K562 (cell line): ENCODE measurements at regions not wholly inside any gene's neighbourhood (a gene's known extent, or its start where the extent isn't known, plus 50 kb on each side); places are given as distances from the start of the nearest gene placed in this dataset.

Source experiments
- ATAC-seq: fragments of 200-7000 bp; cut with Tn5 transposase; 3 replicates; pipeline ENCODE4 v1.9.1; 2020; ENCODE audit warnings: moderate library complexity
- BruUV-seq: library from RNA; stranded (reverse); fragments of 400-500 nt; replicated peaks from 2 replicates; lab custom pipeline; 2021; lab: Mats Ljungman, UMichigan
- CTCF ChIA-PET: fragments of 300-600 bp; formaldehyde crosslinking; extraction: SDS; loops from one replicate; lab custom pipeline; 2021; ENCODE audit warnings: low intra/inter-chr PET ratio; lab: Yijun Ruan, JAX
- POLR2A ChIA-PET: fragments of 300-600, 350-650 bp; sonication (Branson Sonifier 250); formaldehyde crosslinking; extraction: SDS; loops from one replicate; lab custom pipeline; 2021; ENCODE audit warnings: antibody characterized with exemption, inconsistent platforms; lab: Yijun Ruan, JAX
- DNase-seq, 4 experiments: peaks; one replicate each; pipeline versions ENCODE4 v3.0.0 to v3.0.0-alpha.2; 2011 to 2018; ENCODE audit warnings: low spot score in 3 of 4, mixed read lengths in 3 of 4; ENCODE audit errors: extremely low read depth in 1 of 4
- FAIRE-seq: peaks from 2 replicates; lab custom pipeline; 2011; peaks lifted over from hg19 to GRCh38; lab: Jason Lieb, UNC
- H2AFZ ChIP-seq: 2 replicates; pipeline ENCODE4 v1.6.0; 2011; ENCODE audit warnings: low read depth, low read length, control low read depth, inconsistent platforms
- H3K27ac ChIP-seq: fragments of 200-600 bp; 3 replicates; pipeline ENCODE4 v1.8.0; 2011; ENCODE audit warnings: low read depth, mild to moderate bottlenecking, control low read depth, inconsistent platforms, low read length, moderate library complexity, mixed read lengths; ENCODE audit errors: extremely low read depth
- H3K27me3 ChIP-seq, 2 experiments: fragments of 300-600 bp in 1 of 2; 2 replicates in 1 of 2; 3 replicates in 1 of 2; pipeline versions ENCODE4 v1.6.0 to v1.8.0; 2011; ENCODE audit warnings: inconsistent platforms in 2 of 2, low read length in 2 of 2, mild to moderate bottlenecking in 1 of 2, mixed read lengths in 1 of 2, moderate library complexity in 1 of 2; ENCODE audit not compliant: control insufficient read depth in 2 of 2, insufficient read depth in 2 of 2
- H3K36me3 ChIP-seq: fragments of 300-600 bp; 3 replicates; pipeline ENCODE4 v1.8.0; 2011; ENCODE audit warnings: mild to moderate bottlenecking, low read length, inconsistent platforms; ENCODE audit not compliant: control insufficient read depth, insufficient read depth
- H3K4me1 ChIP-seq, 2 experiments: fragments of 200-600 bp in 1 of 2; replicated peaks in 1 of 2; 2 replicates in 1 of 2; 3 replicates in 1 of 2; pipeline versions ENCODE4 v1.5.1 to v1.8.0; 2011; ENCODE audit warnings: inconsistent platforms in 2 of 2, low read length in 2 of 2, mild to moderate bottlenecking in 1 of 2, mixed read lengths in 1 of 2, moderate library complexity in 1 of 2; ENCODE audit not compliant: control insufficient read depth in 2 of 2, insufficient read depth in 2 of 2
- H3K4me2 ChIP-seq: 2 replicates; pipeline ENCODE4 v1.6.1; 2011; ENCODE audit warnings: low read length, control low read depth, inconsistent platforms, mixed read lengths; ENCODE audit not compliant: insufficient read depth
- H3K4me3 ChIP-seq: fragments of 200-600 bp; sonication (generic), shearing (Covaris generic); 2 replicates; pipeline ENCODE4 v1.5.1; 2016; ENCODE audit warnings: control low read depth, inconsistent platforms
- H3K79me2 ChIP-seq: fragments of 200-600 bp; 3 replicates; pipeline ENCODE4 v1.8.0; 2011; ENCODE audit warnings: low read length, inconsistent platforms; ENCODE audit not compliant: control insufficient read depth, insufficient read depth
- H3K9ac ChIP-seq, 2 experiments: 2 replicates each; pipeline versions ENCODE4 v1.6.0 to v1.6.1; 2011; ENCODE audit warnings: low read depth in 2 of 2, low read length in 2 of 2, control low read depth in 1 of 2, inconsistent platforms in 1 of 2, mild to moderate bottlenecking in 1 of 2, mixed read lengths in 1 of 2; ENCODE audit not compliant: insufficient read depth in 1 of 2
- H3K9me1 ChIP-seq: one replicate; pipeline ENCODE4 v1.6.0; 2011; ENCODE audit warnings: inconsistent platforms, mild to moderate bottlenecking, low read length, moderate library complexity; ENCODE audit not compliant: control insufficient read depth, insufficient read depth
- H3K9me3 ChIP-seq: replicated peaks from 2 replicates; pipeline ENCODE4 v1.5.1; 2011; ENCODE audit warnings: low read depth, low read length, inconsistent platforms; ENCODE audit not compliant: control insufficient read depth, insufficient read depth
- H4K20me1 ChIP-seq: replicated peaks from 2 replicates; pipeline ENCODE4 v1.6.1; 2011; ENCODE audit warnings: low read length, inconsistent platforms, mixed read lengths; ENCODE audit not compliant: control insufficient read depth, insufficient read depth
- CCAR2 ChIP-seq: fragments of 200-400 bp; formaldehyde crosslinking; IDR thresholded peaks from 2 replicates; pipeline ENCODE4 v1.6.1; 2017; ENCODE audit warnings: mild to moderate bottlenecking, low read depth, low read length
- CREB1 ChIP-seq, 2 experiments: sonication (generic) in 1 of 2; formaldehyde crosslinking in 1 of 2; IDR thresholded peaks; 2 replicates each; pipeline versions ENCODE4 v1.6.1 to v1.8.0; 2012 to 2022; ENCODE audit warnings: inconsistent platforms in 1 of 2, mild to moderate bottlenecking in 1 of 2, missing genetic modification reagents in 1 of 2, moderate library complexity in 1 of 2
- POLR2AphosphoS5 ChIP-seq: IDR thresholded peaks from 2 replicates; pipeline ENCODE4 v1.6.1; 2011; ENCODE audit warnings: mild to moderate bottlenecking, low read depth, low read length, moderate library complexity; ENCODE audit not compliant: control insufficient read depth, insufficient read depth
- TCF7 ChIP-seq: sonication (generic); IDR thresholded peaks from 2 replicates; pipeline ENCODE4 v1.6.1; 2016; ENCODE audit warnings: antibody characterized with exemption, borderline replicate concordance
- ZNF274 ChIP-seq: IDR thresholded peaks from 2 replicates; pipeline ENCODE4 v1.6.1; 2011; ENCODE audit warnings: low read depth, mild to moderate bottlenecking, low read length, moderate library complexity, borderline replicate concordance
- ZNF518B ChIP-seq: fragments of 250-450 bp; sonication (Bioruptor Pico); IDR thresholded peaks from 2 replicates; pipeline ENCODE4 v1.5.0; 2021; ENCODE audit warnings: mild to moderate bottlenecking, moderate library complexity
- WGBS: fragments of 100-300 bp; shearing (Covaris generic); methylation state at CpG from one replicate; pipeline ENCODE4 v1.1.6; 2016; ENCODE audit warnings: low coverage, mixed read lengths; ENCODE audit not compliant: insufficient coverage; ENCODE audit errors: missing lambda C conversion rate; 5-methylcytosine and 5-hydroxymethylcytosine counted together
- in situ Hi-C: fragments of 300-500 bp; cut with MboI; formaldehyde crosslinking; loops from 4 replicates; pipeline ENCODE4 v1.15.0; 2018; ENCODE audit warnings: inconsistent platforms, mixed read lengths
- intact Hi-C: fragments of 100-400 bp; cut with micrococcal nuclease; formaldehyde crosslinking; loops from 2 replicates; pipeline ENCODE4 v1.14.2; 2022

- no peak for TF ChIP-seq ZNF518B (CRISPR knock-in tag)
- no peak for TF ChIP-seq ZNF274
- no peak for TF ChIP-seq TCF7
- TF ChIP-seq CREB1 (IDR thresholded peaks at IDR 0.05) = no peak
- TF ChIP-seq CREB1 (CRISPR knock-in tag; IDR thresholded peaks at IDR 0.05) = no peak
- TF ChIP-seq CCAR2 = no peak
Measured at GRCh38 chr4:15139599-15139998, 137.3 kb downstream of the CPEB2 start (continued).

GRCh38 chr4:15142201-15142600, 139.9 kb downstream of the CPEB2 start:
- FAIRE-seq = no peak
- WGBS = no CpG with 5 or more reads among the region's 1 CpG
- no peak overlapping the region for H3K4me3 ChIP-seq
- DNase-seq = no peak
- no peaks in the 10 kb centered on the region; a peak in 1 of 5 replicates for H3K27me3 ChIP-seq
- no peak overlapping the region for H3K27ac ChIP-seq
- in situ Hi-C loops (no loop called here), intact Hi-C loops (no loop called here)
- no peak for TF ChIP-seq POLR2AphosphoS5
- no peaks in the 10 kb centered on the region; a peak in 1 of 5 replicates for H3K4me1 ChIP-seq
- H3K36me3 ChIP-seq = no peaks in the 10 kb centered on the region
- no TSS peak for BruUV-seq
- no peaks in the 10 kb centered on the region for H3K9me1 ChIP-seq
- ATAC-seq = no peak
- no peak overlapping the region for H2AFZ ChIP-seq
- POLR2A ChIA-PET = interaction anchor here (0.6 to 1.9 kb wide), 2 partner anchors 11 to 68 kb away, joined by 4 to 5 read pairs; no protein-coding TSS in a partner anchor
- no peak overlapping the region for H3K9ac ChIP-seq
- H4K20me1 ChIP-seq = no peaks in the 10 kb centered on the region
- H3K79me2 ChIP-seq = no peaks in the 10 kb centered on the region
- no peaks in the 10 kb centered on the region for H3K9me3 ChIP-seq
- CTCF ChIA-PET = no interaction called here
- H3K4me2 ChIP-seq = no peak overlapping the region
